Gastroesophageal sphincter (tissue), 4 donors: ENCODE measurements at regions not wholly inside any gene's neighbourhood (a gene's known extent, or its start where the extent isn't known, plus 50 kb on each side); places are given as distances from the start of the nearest gene placed in this dataset.

ENCODE experiments used
- ATAC-seq: fragments of 150-250 bp; one replicate; pipeline ENCODE4 v1.9.1; 2016; ENCODE audit warnings: mild to moderate bottlenecking, moderate library complexity
- H3K27ac ChIP-seq, 4 donors: fragments of 200-600 bp; sonication (generic) in 3 of 4; 1 replicate in 3 of 4; 2 replicates in 1 of 4; pipeline ENCODE4 v1.5.1; 2016 to 2019
- H3K27me3 ChIP-seq: fragments of 200-600 bp; sonication (generic); one replicate; pipeline ENCODE4 v1.5.1; 2019
- H3K36me3 ChIP-seq, 2 donors: fragments of 200-600 bp; sonication (generic); one replicate each; pipeline ENCODE4 v1.5.1; 2019; ENCODE audit warnings: control low read depth in 1 of 2
- H3K4me1 ChIP-seq, 3 donors: fragments of 200-600 bp; sonication (generic); 1 replicate in 2 of 3; 2 replicates in 1 of 3; pipeline ENCODE4 v1.5.1; 2016 to 2019; ENCODE audit warnings: control low read depth in 2 of 3
- H3K4me3 ChIP-seq, 2 donors: fragments of 200-600 bp; sonication (generic); one replicate each; pipeline ENCODE4 v1.5.1; 2019; ENCODE audit warnings: mild to moderate bottlenecking in 1 of 2, moderate library complexity in 1 of 2
- H3K9me3 ChIP-seq, 3 donors: fragments of 200-600 bp; sonication (generic); one replicate each; pipeline ENCODE4 v1.5.1; 2017 to 2019; ENCODE audit warnings: control low read depth in 2 of 3
- CTCF ChIP-seq, 4 experiments: fragments of 200-600 bp in 2 of 4; fragments of 450-650 bp in 2 of 4; sonication (generic) in 1 of 4; IDR thresholded peaks; one replicate each; pipeline ENCODE4 v1.5.1; 2017 to 2019; ENCODE audit warnings: antibody characterized with exemption in 4 of 4, mild to moderate bottlenecking in 2 of 4, moderate library complexity in 2 of 4
- EP300 ChIP-seq: sonication (generic); formaldehyde crosslinking; IDR thresholded peaks from one replicate; pipeline ENCODE4 v1.6.1; 2017; ENCODE audit warnings: antibody characterized with exemption, mild to moderate bottlenecking
- POLR2A ChIP-seq, 2 donors: fragments of 450-650 bp; IDR thresholded peaks; one replicate each; pipeline ENCODE4 v1.6.1; 2017; ENCODE audit warnings: antibody characterized with exemption in 2 of 2, mild to moderate bottlenecking in 2 of 2, moderate library complexity in 1 of 2
- POLR2AphosphoS5 ChIP-seq: sonication (generic); formaldehyde crosslinking; IDR thresholded peaks from one replicate; pipeline ENCODE4 v1.6.1; 2017; ENCODE audit warnings: antibody characterized with exemption
- WGBS, 2 donors: methylation state at CpG; one replicate each; pipeline ENCODE4 v1.1.5; 2018; ENCODE audit warnings: low coverage in 1 of 2; 5-methylcytosine and 5-hydroxymethylcytosine counted together

DNA sequence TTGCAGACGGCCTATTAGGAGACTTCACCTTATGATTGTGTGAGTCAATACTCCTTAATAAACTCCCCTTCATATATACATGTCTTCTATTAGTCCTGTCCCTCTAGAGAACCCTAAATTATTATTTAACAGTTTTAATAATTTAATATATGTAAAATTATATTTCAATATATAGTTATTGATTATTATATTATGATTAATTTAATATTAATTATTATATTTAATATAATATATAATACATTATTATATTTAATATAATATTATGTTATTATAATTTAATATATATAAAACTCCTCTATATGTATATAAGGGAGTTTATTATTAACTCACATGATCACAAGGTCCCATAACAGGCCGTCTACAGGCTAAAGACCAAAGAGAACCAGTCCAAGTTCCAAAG is 533.2 kb downstream of the ARAP2 start:
- H3K4me3 ChIP-seq = no peak overlapping the region
- H3K27ac ChIP-seq = no peak overlapping the region
- no peaks in the 10 kb centered on the region for H3K4me1 ChIP-seq
- no peak for ATAC-seq
- H3K9me3 ChIP-seq = peaks cover 0 to 24% (median 0%) of the 10 kb centered on the region in 3 donors
- H3K36me3 ChIP-seq = no peaks in the 10 kb centered on the region
- 72 to 92% methylated on average over 1 to 2 of the region's 2 CpGs for WGBS, 2 donors
- TF ChIP-seq POLR2AphosphoS5 = no peak
- TF ChIP-seq POLR2A (IDR thresholded peaks at IDR 0.05) = no peak
- no peak for TF ChIP-seq CTCF (IDR thresholded peaks at IDR 0.05)
- no peak for TF ChIP-seq EP300
- H3K27me3 ChIP-seq = no peaks in the 10 kb centered on the region

DNA sequence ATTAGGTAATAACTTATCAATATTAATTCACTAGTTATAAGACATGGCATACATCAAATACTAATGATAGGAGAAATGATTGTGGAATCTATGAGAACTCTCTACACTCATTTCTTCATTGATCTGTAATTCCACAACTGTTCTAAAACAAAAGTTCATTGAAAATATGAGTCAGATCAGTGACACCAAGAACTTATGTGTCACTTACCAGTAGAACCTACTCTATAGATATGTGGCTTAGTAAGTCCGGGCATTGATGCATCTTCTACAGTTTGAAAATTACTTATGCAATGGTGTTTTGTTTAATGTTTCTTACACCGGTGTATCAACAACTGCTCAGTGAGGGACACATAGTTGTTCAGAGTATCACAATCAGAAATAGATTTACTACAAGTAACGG is 520.3 kb downstream of the ARAP2 start:
- Histone ChIP-seq H3K4me1 (no peaks in the 10 kb centered on the region), H3K36me3 (no peaks in the 10 kb centered on the region), H3K27ac (no peak overlapping the region), H3K9me3 (no peaks in the 10 kb centered on the region), H3K4me3 (no peak overlapping the region), H3K27me3 (no peaks in the 10 kb centered on the region)
- ATAC-seq = no peak
- WGBS, 2 donors = 85 to 92% methylated on average over 3 of the region's 3 CpGs
- TF ChIP-seq POLR2A (IDR thresholded peaks at IDR 0.05) (no peak), POLR2AphosphoS5 (no peak), CTCF (IDR thresholded peaks at IDR 0.05) (no peak), EP300 (no peak)

GRCh38 chr4:35725131-35725530 is 519.2 kb downstream of the ARAP2 start:
- WGBS, 2 donors = 86 to 100% methylated on average over 1 of the region's 1 CpG
- H3K27me3 ChIP-seq = no peaks in the 10 kb centered on the region
- H3K36me3 ChIP-seq = no peaks in the 10 kb centered on the region
- no peak overlapping the region for H3K27ac ChIP-seq
- no peak overlapping the region for H3K4me3 ChIP-seq
- no peaks in the 10 kb centered on the region for H3K4me1 ChIP-seq
- no peak for ATAC-seq
- H3K9me3 ChIP-seq = no peaks in the 10 kb centered on the region
- TF ChIP-seq POLR2AphosphoS5 (no peak), POLR2A (IDR thresholded peaks at IDR 0.05) (no peak), EP300 (no peak), CTCF (IDR thresholded peaks at IDR 0.05) (no peak)

GRCh38 chr4:35730414-35730813 is 513.9 kb downstream of the ARAP2 start:
- no peaks in the 10 kb centered on the region for H3K27me3 ChIP-seq
- H3K9me3 ChIP-seq = peaks cover 0 to 7% (median 0%) of the 10 kb centered on the region in 3 donors
- no peaks in the 10 kb centered on the region for H3K4me1 ChIP-seq
- no peak overlapping the region for H3K4me3 ChIP-seq
- no peak for TF ChIP-seq CTCF (IDR thresholded peaks at IDR 0.05)
- no peak for TF ChIP-seq POLR2A (IDR thresholded peaks at IDR 0.05)
- TF ChIP-seq EP300 = no peak
- TF ChIP-seq POLR2AphosphoS5 = no peak
- H3K27ac ChIP-seq = no peak overlapping the region
- WGBS, 2 donors = 58% methylated on average over 2 of the region's 2 CpGs
- ATAC-seq = no peak
- H3K36me3 ChIP-seq = no peaks in the 10 kb centered on the region

DNA sequence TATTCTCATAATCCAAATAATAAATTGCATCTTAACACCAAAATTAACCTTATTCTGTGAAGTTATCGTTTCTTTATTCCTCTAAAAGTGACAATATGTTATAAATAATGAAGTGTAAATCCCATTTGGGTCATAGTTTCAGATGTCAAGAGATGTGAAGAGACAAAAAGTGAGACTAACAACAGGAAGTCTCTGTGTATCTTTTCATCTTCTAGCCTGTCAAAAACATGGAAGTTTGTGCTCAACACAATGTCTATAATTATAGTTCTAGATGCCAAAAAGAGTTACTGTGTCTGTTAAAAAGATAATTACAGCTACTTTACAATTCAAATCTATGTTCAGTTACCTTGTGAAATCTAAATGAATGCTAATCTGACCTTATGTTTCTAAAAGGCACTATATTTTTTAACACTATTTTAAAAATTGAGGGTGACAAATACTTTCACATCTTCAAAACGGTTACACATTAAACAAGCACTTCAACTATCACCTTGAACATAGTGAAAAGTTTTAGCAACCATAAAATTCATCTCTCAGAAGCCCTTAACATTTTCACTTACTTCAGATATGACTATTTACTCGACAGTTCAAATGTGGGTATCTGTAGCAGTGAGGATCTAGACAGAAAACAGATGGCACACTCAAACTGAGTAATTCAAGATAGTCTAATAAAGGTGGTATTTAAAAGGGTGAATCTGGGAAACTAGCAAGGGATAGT is 509.8 kb downstream of the ARAP2 start:
- H3K27me3 ChIP-seq = no peaks in the 10 kb centered on the region
- ATAC-seq = no peak
- H3K9me3 ChIP-seq = peaks cover 0 to 8% (median 0%) of the 10 kb centered on the region in 3 donors
- H3K27ac ChIP-seq = no peak overlapping the region
- no peak overlapping the region for H3K4me3 ChIP-seq
- H3K4me1 ChIP-seq = no peaks in the 10 kb centered on the region
- TF ChIP-seq CTCF (IDR thresholded peaks at IDR 0.05) (no peak), POLR2AphosphoS5 (no peak), POLR2A (IDR thresholded peaks at IDR 0.05) (no peak), EP300 (no peak)
- no peaks in the 10 kb centered on the region for H3K36me3 ChIP-seq
- WGBS, 2 donors = 34 to 60% methylated on average over 3 of the region's 3 CpGs
